ENCODE measurements at regions not wholly inside any gene's neighbourhood (a gene's known extent, or its start where the extent isn't known, plus 50 kb on each side); places are given as distances from the start of the nearest gene placed in this dataset.

DNA sequence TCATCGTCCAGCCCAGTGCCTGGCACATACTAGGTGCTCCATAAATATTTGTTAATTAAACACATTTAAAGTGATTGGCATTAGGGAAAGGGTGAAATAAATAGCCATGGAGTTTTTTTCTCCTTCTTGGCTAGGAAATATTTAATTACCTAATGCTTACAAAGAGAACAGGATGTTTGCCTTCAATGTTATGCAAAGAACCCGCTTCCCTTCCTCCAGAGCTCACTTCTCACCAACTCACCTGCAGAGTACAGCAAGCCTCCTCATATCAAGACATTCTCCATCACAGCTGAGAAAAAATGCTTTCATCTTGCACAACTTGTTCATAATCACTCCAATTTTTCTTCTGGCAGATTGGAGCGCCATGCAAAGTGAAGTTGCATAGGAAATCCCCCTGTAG lies 161.7 kb upstream of the STK32A start:
- ChIA-PET CTCF (no interaction called here), POLR2A (no interaction called here)
- DNase-seq (ENCODE audit: extremely low spot score), result no peak
- TF ChIP-seq TARDBP (IDR thresholded peaks at IDR 0.05), result no peak
- no peak for TF ChIP-seq ZNF384 (IDR thresholded peaks at IDR 0.05)
- TF ChIP-seq, protein P1, sequence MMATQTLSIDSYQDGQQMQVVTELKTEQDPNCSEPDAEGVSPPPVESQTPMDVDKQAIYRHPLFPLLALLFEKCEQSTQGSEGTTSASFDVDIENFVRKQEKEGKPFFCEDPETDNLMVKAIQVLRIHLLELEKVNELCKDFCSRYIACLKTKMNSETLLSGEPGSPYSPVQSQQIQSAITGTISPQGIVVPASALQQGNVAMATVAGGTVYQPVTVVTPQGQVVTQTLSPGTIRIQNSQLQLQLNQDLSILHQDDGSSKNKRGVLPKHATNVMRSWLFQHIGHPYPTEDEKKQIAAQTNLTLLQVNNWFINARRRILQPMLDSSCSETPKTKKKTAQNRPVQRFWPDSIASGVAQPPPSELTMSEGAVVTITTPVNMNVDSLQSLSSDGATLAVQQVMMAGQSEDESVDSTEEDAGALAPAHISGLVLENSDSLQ (IDR thresholded peaks at IDR 0.05), result no peak
- TF ChIP-seq ARNT (IDR thresholded peaks at IDR 0.05), result no peak
- TF ChIP-seq BHLHE40 (IDR thresholded peaks at IDR 0.05; ENCODE audit: borderline replicate concordance), result no peak
- TF ChIP-seq NFRKB (IDR thresholded peaks at IDR 0.05), result no peak
- TF ChIP-seq FOXM1 (IDR thresholded peaks at IDR 0.05; ENCODE audit: borderline replicate concordance), result no peak
- no peak for TF ChIP-seq HDGF (IDR thresholded peaks at IDR 0.05; ENCODE audit: borderline replicate concordance)
- TF ChIP-seq SUZ12 (IDR thresholded peaks at IDR 0.05), result no peak
- TF ChIP-seq FOXK2 (IDR thresholded peaks at IDR 0.05), result no peak
- no peak for TF ChIP-seq CTBP1 (IDR thresholded peaks at IDR 0.05; ENCODE audit: borderline replicate concordance)
- no peak for TF ChIP-seq FOXA1 (IDR thresholded peaks at IDR 0.05)
- no peak for TF ChIP-seq LEF1 (IDR thresholded peaks at IDR 0.05; ENCODE audit: borderline replicate concordance)
- TF ChIP-seq SP1 (IDR thresholded peaks at IDR 0.05), result no peak
- TF ChIP-seq ELF4 (IDR thresholded peaks at IDR 0.05), result no peak

DNA sequence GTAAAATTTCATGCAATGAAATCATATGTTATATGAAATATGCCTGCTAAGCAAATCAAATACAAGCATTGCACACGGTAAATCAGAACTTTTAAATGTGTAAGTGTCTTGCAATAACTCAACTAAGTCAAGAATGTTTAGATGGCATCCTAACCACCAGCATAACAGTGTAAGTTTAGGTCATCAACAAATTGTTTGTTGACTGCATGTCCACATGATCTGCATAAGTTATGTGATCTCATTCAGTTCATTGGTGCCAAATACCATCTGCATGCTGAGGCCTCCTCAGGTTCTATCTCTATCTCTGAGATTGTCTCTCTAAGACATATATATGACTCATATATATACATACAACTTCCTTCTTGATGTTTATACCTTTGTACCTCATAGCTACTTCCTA lies 159.6 kb upstream of the STK32A start:
- POLR2A ChIA-PET, result no interaction called here
- DNase-seq (ENCODE audit: extremely low spot score), result no peak
- CTCF ChIA-PET, result no interaction called here

DNA sequence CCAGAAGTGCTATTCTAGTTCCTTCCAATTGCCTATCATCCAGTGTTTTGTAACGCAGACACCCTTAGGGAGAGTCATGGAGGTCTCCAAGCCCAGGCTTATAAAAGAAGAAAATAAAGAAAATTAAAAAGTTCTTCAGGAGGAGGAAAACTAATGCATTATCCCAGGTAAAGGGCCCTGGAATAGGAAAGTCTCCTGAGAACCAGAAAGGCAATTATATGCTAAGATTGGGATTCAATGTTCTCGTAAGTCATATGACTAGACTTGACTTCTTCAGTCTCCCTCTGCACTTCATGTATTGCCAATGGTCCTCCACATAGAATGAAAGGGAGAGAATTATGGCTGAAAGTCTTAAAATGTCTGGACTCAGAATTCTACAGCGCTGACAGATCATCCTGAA lies 154.4 kb upstream of the STK32A start:
- no peak for DNase-seq (ENCODE audit: extremely low spot score)
- CTCF ChIA-PET, result no interaction called here
- TF ChIP-seq LEF1 (IDR thresholded peaks at IDR 0.05; ENCODE audit: borderline replicate concordance), result no peak
- no peak for TF ChIP-seq BHLHE40 (IDR thresholded peaks at IDR 0.05; ENCODE audit: borderline replicate concordance)
- no peak for TF ChIP-seq FOXK2 (IDR thresholded peaks at IDR 0.05)
- no peak for TF ChIP-seq SUZ12 (IDR thresholded peaks at IDR 0.05)
- TF ChIP-seq TARDBP (IDR thresholded peaks at IDR 0.05), result no peak
- no peak for TF ChIP-seq SP1 (IDR thresholded peaks at IDR 0.05)
- TF ChIP-seq FOXM1 (IDR thresholded peaks at IDR 0.05; ENCODE audit: borderline replicate concordance), result no peak
- TF ChIP-seq HDGF (IDR thresholded peaks at IDR 0.05; ENCODE audit: borderline replicate concordance), result no peak
- no peak for TF ChIP-seq NFRKB (IDR thresholded peaks at IDR 0.05)
- TF ChIP-seq L3MBTL2 (conservative IDR thresholded peaks at IDR 0.05), result no peak
- TF ChIP-seq, protein P1 (IDR thresholded peaks at IDR 0.05), result no peak
- TF ChIP-seq ARNT (IDR thresholded peaks at IDR 0.05), result no peak
- no peak for TF ChIP-seq ZNF384 (IDR thresholded peaks at IDR 0.05)
- TF ChIP-seq ELF4 (IDR thresholded peaks at IDR 0.05), result no peak
- no peak for TF ChIP-seq FOXA1 (IDR thresholded peaks at IDR 0.05)
- TF ChIP-seq CTBP1 (IDR thresholded peaks at IDR 0.05; ENCODE audit: borderline replicate concordance), result no peak
- POLR2A ChIA-PET, result no interaction called here

More for the DNA sequence above, 159.6 kb upstream of the STK32A start:
- no peak for TF ChIP-seq BHLHE40 (IDR thresholded peaks at IDR 0.05; ENCODE audit: borderline replicate concordance)
- TF ChIP-seq TARDBP (IDR thresholded peaks at IDR 0.05), result no peak
- no peak for TF ChIP-seq ZNF384 (IDR thresholded peaks at IDR 0.05)
- TF ChIP-seq CTBP1 (IDR thresholded peaks at IDR 0.05; ENCODE audit: borderline replicate concordance), result no peak
- TF ChIP-seq SUZ12 (IDR thresholded peaks at IDR 0.05), result no peak
- no peak for TF ChIP-seq ARNT (IDR thresholded peaks at IDR 0.05)
- no peak for TF ChIP-seq HDGF (IDR thresholded peaks at IDR 0.05; ENCODE audit: borderline replicate concordance)
- no peak for TF ChIP-seq FOXK2 (IDR thresholded peaks at IDR 0.05)
- no peak for TF ChIP-seq SP1 (IDR thresholded peaks at IDR 0.05)
- TF ChIP-seq ELF4 (IDR thresholded peaks at IDR 0.05), result no peak
- no peak for TF ChIP-seq FOXA1 (IDR thresholded peaks at IDR 0.05)
- no peak for TF ChIP-seq FOXM1 (IDR thresholded peaks at IDR 0.05; ENCODE audit: borderline replicate concordance)
- no peak for TF ChIP-seq LEF1 (IDR thresholded peaks at IDR 0.05; ENCODE audit: borderline replicate concordance)
- no peak for TF ChIP-seq NFRKB (IDR thresholded peaks at IDR 0.05)

DNA sequence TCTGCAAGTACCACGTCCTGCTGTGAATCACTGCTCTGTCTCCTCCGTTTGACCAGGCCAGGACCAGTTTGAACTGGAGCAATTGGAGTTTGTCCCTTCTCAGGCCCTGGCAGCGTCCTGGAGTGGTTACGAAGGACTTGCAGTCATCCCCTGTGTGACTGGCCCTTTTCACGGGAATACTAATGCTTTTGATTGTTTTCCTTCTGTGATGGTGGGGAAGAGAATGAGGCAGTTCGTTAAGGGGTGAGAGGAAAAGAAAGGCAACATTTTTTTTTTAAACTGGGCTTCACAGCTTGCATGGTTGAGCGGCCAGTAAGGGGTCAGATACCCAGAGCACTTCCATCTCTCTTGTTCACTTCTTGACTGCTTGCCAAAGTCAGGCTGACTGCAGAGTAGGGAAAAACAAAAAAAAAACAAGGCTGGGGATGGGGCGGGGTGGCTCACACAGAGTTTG lies 153.5 kb upstream of the STK32A start:
- no peak for DNase-seq (ENCODE audit: extremely low spot score)
- ChIA-PET POLR2A (no interaction called here), CTCF (no interaction called here)
- TF ChIP-seq ARNT (IDR thresholded peaks at IDR 0.05), result no peak
- no peak for TF ChIP-seq FOXA1 (IDR thresholded peaks at IDR 0.05)
- TF ChIP-seq SP1 (IDR thresholded peaks at IDR 0.05), result no peak
- no peak for TF ChIP-seq L3MBTL2 (conservative IDR thresholded peaks at IDR 0.05)
- TF ChIP-seq HDGF (IDR thresholded peaks at IDR 0.05; ENCODE audit: borderline replicate concordance), result no peak
- no peak for TF ChIP-seq FOXM1 (IDR thresholded peaks at IDR 0.05; ENCODE audit: borderline replicate concordance)
- no peak for TF ChIP-seq ZNF384 (IDR thresholded peaks at IDR 0.05)
- TF ChIP-seq BHLHE40 (IDR thresholded peaks at IDR 0.05; ENCODE audit: borderline replicate concordance), result no peak
- TF ChIP-seq TARDBP (IDR thresholded peaks at IDR 0.05), result no peak
- TF ChIP-seq SUZ12 (IDR thresholded peaks at IDR 0.05), result no peak
- TF ChIP-seq NFRKB (IDR thresholded peaks at IDR 0.05), result no peak
- TF ChIP-seq CTBP1 (IDR thresholded peaks at IDR 0.05; ENCODE audit: borderline replicate concordance), result no peak
- TF ChIP-seq LEF1 (IDR thresholded peaks at IDR 0.05; ENCODE audit: borderline replicate concordance), result no peak
- TF ChIP-seq ELF4 (IDR thresholded peaks at IDR 0.05), result no peak
- TF ChIP-seq, protein P1 (IDR thresholded peaks at IDR 0.05), result no peak
- TF ChIP-seq FOXK2 (IDR thresholded peaks at IDR 0.05), result no peak

DNA sequence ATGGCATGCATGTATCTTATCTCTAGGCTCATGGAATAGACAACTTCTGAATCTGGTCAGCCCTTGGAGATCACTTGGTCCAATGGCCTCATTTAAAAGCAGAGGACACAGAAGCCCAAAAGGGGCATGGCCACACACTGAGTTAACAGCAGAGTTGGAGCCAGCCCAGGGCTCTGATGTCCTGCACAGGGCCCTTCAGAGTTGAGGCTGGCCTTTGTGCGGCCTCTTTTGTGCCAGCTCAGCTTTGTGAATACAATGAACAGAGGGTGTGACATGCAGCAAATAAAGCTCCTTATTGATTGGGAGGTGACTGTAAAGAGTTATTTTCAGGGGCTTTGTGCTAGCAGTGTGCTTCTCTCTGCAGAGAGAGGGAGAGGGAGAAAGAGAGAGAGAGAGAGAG lies 150.1 kb upstream of the STK32A start:
- ChIA-PET POLR2A (no interaction called here), CTCF (no interaction called here)
- no peak for TF ChIP-seq FOXA1 (IDR thresholded peaks at IDR 0.05)
- no peak for TF ChIP-seq HDGF (IDR thresholded peaks at IDR 0.05; ENCODE audit: borderline replicate concordance)
- no peak for TF ChIP-seq FOXK2 (IDR thresholded peaks at IDR 0.05)
- TF ChIP-seq L3MBTL2 (conservative IDR thresholded peaks at IDR 0.05), result no peak
- no peak for TF ChIP-seq LEF1 (IDR thresholded peaks at IDR 0.05; ENCODE audit: borderline replicate concordance)
- TF ChIP-seq TARDBP (IDR thresholded peaks at IDR 0.05), result no peak
- TF ChIP-seq SUZ12 (IDR thresholded peaks at IDR 0.05), result no peak
- TF ChIP-seq BHLHE40 (IDR thresholded peaks at IDR 0.05; ENCODE audit: borderline replicate concordance), result no peak
- TF ChIP-seq ELF4 (IDR thresholded peaks at IDR 0.05), result no peak
- TF ChIP-seq ARNT (IDR thresholded peaks at IDR 0.05), result no peak
- no peak for TF ChIP-seq SP1 (IDR thresholded peaks at IDR 0.05)
- TF ChIP-seq ZNF384 (IDR thresholded peaks at IDR 0.05), result no peak
- TF ChIP-seq FOXM1 (IDR thresholded peaks at IDR 0.05; ENCODE audit: borderline replicate concordance), result no peak
- DNase-seq (ENCODE audit: extremely low spot score), result no peak

Measured in HEK293T (cell line).